Astrocyte (in vitro differentiated cells and primary cell): ENCODE measurements at regions not wholly inside any gene's neighbourhood (a gene's known extent, or its start where the extent isn't known, plus 50 kb on each side); places are given as distances from the start of the nearest gene placed in this dataset.

Experiments
- DNase-seq: peaks from one replicate; pipeline ENCODE4 v3.0.0-alpha.2; 2010; ENCODE audit warnings: low read depth
- FAIRE-seq: peaks from 2 replicates; lab custom pipeline; 2011; peaks lifted over from hg19 to GRCh38; lab: Jason Lieb, UNC
- H2AFZ ChIP-seq: 2 replicates; pipeline ENCODE4 v1.6.0; 2012; ENCODE audit warnings: low read depth, low read length, inconsistent platforms
- H3K27ac ChIP-seq: 2 replicates; pipeline ENCODE4 v1.5.1; 2011; ENCODE audit warnings: low read depth, low read length, inconsistent platforms
- H3K27me3 ChIP-seq: 2 replicates; pipeline ENCODE4 v1.6.0; 2011; ENCODE audit warnings: low read length, inconsistent platforms; ENCODE audit not compliant: insufficient read depth
- H3K36me3 ChIP-seq: 2 replicates; pipeline ENCODE4 v1.5.1; 2011; ENCODE audit warnings: low read length, inconsistent platforms; ENCODE audit not compliant: insufficient read depth
- H3K4me1 ChIP-seq: 2 replicates; pipeline ENCODE4 v1.5.1; 2011; ENCODE audit warnings: low read length, inconsistent platforms; ENCODE audit not compliant: insufficient read depth
- H3K4me2 ChIP-seq: 2 replicates; pipeline ENCODE4 v1.6.0; 2012; ENCODE audit warnings: low read length, inconsistent platforms
- H3K4me3 ChIP-seq: 2 replicates; pipeline ENCODE4 v1.5.1; 2011; ENCODE audit warnings: low read depth, mild to moderate bottlenecking, low read length, inconsistent platforms; ENCODE audit not compliant: insufficient read depth
- H3K79me2 ChIP-seq: 2 replicates; pipeline ENCODE4 v1.6.0; 2012; ENCODE audit warnings: mild to moderate bottlenecking, low read length, inconsistent platforms; ENCODE audit not compliant: insufficient read depth
- H3K9ac ChIP-seq: 2 replicates; pipeline ENCODE4 v1.6.0; 2012; ENCODE audit warnings: mild to moderate bottlenecking, low read length, inconsistent platforms
- H3K9me3 ChIP-seq: 2 replicates; pipeline ENCODE4 v1.5.1; 2012; ENCODE audit warnings: low read depth, mild to moderate bottlenecking, low read length, inconsistent platforms; ENCODE audit not compliant: insufficient read depth
- H4K20me1 ChIP-seq: 2 replicates; pipeline ENCODE4 v1.6.0; 2012; ENCODE audit warnings: low read length, inconsistent platforms; ENCODE audit not compliant: insufficient read depth
- H3K27ac Mint-ChIP-seq: one replicate; pipeline ENCODE4 v1.8.0; 2021; ENCODE audit warnings: mild to moderate bottlenecking, mixed read lengths; ENCODE audit not compliant: unreplicated experiment
- H3K27me3 Mint-ChIP-seq: one replicate; pipeline ENCODE4 v1.8.0; 2021; ENCODE audit warnings: low read depth, mixed read lengths; ENCODE audit not compliant: unreplicated experiment
- H3K36me3 Mint-ChIP-seq: one replicate; pipeline ENCODE4 v1.8.0; 2021; ENCODE audit warnings: low read depth, mixed read lengths; ENCODE audit not compliant: unreplicated experiment
- H3K4me1 Mint-ChIP-seq: one replicate; pipeline ENCODE4 v1.8.0; 2021; ENCODE audit warnings: low read depth, mixed read lengths; ENCODE audit not compliant: unreplicated experiment
- H3K4me3 Mint-ChIP-seq: one replicate; pipeline ENCODE4 v1.8.0; 2021; ENCODE audit warnings: mild to moderate bottlenecking, moderate library complexity, mixed read lengths; ENCODE audit not compliant: unreplicated experiment
- H3K9me3 Mint-ChIP-seq: one replicate; pipeline ENCODE4 v1.8.0; 2021; ENCODE audit warnings: mild to moderate bottlenecking, mixed read lengths; ENCODE audit not compliant: unreplicated experiment
- EZH2 ChIP-seq: IDR thresholded peaks from 2 replicates; pipeline ENCODE4 v1.6.1; 2012; ENCODE audit warnings: mild to moderate bottlenecking, low read length, inconsistent platforms; ENCODE audit not compliant: insufficient read depth
- TF ChIP-seq, protein P1 (sequence below): IDR thresholded peaks from 2 replicates; pipeline ENCODE4 v1.5.1; 2011; ENCODE audit warnings: low read depth, mild to moderate bottlenecking, inconsistent platforms, low read length, moderate library complexity; ENCODE audit not compliant: insufficient read depth

DNA sequence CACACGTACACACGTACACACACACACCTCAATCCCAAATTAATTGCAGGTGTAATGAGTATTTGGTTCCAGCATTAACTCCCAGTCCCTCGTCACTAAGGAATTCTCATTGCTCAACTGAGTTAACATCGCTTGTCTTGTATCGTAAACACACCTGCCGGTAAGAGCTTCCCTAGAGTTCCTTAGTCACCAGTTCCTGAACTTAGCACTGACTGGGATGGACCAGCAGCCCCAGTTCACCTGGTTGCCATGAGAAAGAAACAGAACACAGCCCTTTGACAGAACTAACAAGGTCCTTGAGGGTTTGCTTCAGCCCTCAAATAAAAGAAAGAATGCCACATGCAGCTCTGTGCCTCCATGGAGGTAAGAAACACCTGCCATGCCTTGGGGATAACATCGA is 66.3 kb upstream of the SLCO3A1 start:
- H3K27me3 ChIP-seq: no peaks in the 10 kb centered on the region
- Mint-ChIP-seq H3K9me3 (peaks cover 6% of the 10 kb centered on the region), H3K4me3 (no peak overlapping the region), H3K27me3 (peaks cover 11% of the 10 kb centered on the region), H3K27ac (no peak overlapping the region), H3K4me1 (no peaks in the 10 kb centered on the region), H3K36me3 (no peaks in the 10 kb centered on the region)
- H3K4me1 ChIP-seq: no peaks in the 10 kb centered on the region
- H3K9ac ChIP-seq: no peak overlapping the region
- H3K9me3 ChIP-seq: no peaks in the 10 kb centered on the region
- H2AFZ ChIP-seq: no peak overlapping the region
- DNase-seq: no peak
- H4K20me1 ChIP-seq: no peaks in the 10 kb centered on the region
- FAIRE-seq: no peak
- TF ChIP-seq, protein P1, sequence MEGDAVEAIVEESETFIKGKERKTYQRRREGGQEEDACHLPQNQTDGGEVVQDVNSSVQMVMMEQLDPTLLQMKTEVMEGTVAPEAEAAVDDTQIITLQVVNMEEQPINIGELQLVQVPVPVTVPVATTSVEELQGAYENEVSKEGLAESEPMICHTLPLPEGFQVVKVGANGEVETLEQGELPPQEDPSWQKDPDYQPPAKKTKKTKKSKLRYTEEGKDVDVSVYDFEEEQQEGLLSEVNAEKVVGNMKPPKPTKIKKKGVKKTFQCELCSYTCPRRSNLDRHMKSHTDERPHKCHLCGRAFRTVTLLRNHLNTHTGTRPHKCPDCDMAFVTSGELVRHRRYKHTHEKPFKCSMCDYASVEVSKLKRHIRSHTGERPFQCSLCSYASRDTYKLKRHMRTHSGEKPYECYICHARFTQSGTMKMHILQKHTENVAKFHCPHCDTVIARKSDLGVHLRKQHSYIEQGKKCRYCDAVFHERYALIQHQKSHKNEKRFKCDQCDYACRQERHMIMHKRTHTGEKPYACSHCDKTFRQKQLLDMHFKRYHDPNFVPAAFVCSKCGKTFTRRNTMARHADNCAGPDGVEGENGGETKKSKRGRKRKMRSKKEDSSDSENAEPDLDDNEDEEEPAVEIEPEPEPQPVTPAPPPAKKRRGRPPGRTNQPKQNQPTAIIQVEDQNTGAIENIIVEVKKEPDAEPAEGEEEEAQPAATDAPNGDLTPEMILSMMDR: no peak
- H3K27ac ChIP-seq: no peak overlapping the region
- no peak overlapping the region for H3K4me2 ChIP-seq
- no peaks in the 10 kb centered on the region for H3K36me3 ChIP-seq
- no peaks in the 10 kb centered on the region for H3K79me2 ChIP-seq
- H3K4me3 ChIP-seq: no peak overlapping the region

DNA sequence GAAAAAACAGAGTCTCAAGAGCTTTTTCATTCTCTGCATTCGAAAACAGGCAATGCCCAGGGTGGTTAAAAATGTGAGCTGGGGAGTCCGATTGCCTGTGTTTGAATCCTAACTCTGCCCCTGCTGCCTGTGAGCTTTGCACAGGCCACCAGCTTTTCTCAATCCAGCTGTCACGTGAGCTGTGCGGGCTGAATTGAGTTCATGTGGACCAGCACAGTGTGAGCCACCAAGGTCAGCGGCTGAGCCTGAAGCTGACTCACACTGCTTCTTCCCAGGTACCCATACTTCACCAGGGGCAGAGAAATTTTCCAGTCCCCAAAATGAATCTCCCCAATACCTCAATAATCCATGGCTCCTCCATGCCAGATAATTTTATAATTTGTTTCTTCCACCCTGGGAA is 64.4 kb upstream of the SLCO3A1 start:
- Histone ChIP-seq H3K36me3 (no peaks in the 10 kb centered on the region), H3K9me3 (no peaks in the 10 kb centered on the region), H3K27me3 (no peaks in the 10 kb centered on the region), H2AFZ (no peak overlapping the region), H3K4me1 (no peaks in the 10 kb centered on the region), H3K4me3 (no peak overlapping the region), H3K27ac (no peak overlapping the region), H3K4me2 (no peak overlapping the region), H3K79me2 (no peaks in the 10 kb centered on the region), H4K20me1 (no peaks in the 10 kb centered on the region), H3K9ac (no peak overlapping the region)
- TF ChIP-seq, protein P1: no peak
- no peak for TF ChIP-seq EZH2
- no peak for FAIRE-seq
- H3K27me3 Mint-ChIP-seq: peaks cover 9% of the 10 kb centered on the region
- no peak overlapping the region for H3K4me3 Mint-ChIP-seq
- no peak overlapping the region for H3K27ac Mint-ChIP-seq
- H3K4me1 Mint-ChIP-seq: no peaks in the 10 kb centered on the region
- no peak for DNase-seq
- H3K36me3 Mint-ChIP-seq: no peaks in the 10 kb centered on the region
- peaks cover 6% of the 10 kb centered on the region for H3K9me3 Mint-ChIP-seq

DNA sequence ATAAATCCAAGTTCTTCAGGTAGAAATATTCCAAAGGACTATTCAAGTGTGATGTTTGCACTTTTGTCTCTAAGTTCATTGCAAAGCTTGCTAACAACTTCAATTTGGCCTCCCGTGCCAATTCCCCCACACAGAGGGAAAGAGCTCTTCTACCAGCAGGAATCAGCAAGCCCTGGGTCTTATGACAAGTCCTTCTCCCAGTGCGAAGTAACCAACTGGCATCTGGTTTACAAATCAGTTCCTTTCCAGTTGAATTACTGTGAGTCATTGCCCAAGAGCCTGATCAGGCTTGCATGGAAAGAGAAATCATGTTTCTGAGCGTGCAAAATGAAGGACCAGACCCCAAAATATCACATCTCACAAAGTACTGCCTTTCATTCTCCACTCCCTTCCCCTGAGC is 62.7 kb upstream of the SLCO3A1 start:
- Histone ChIP-seq H4K20me1 (no peaks in the 10 kb centered on the region), H3K4me2 (no peak overlapping the region), H3K4me3 (no peak overlapping the region), H3K27me3 (no peaks in the 10 kb centered on the region), H2AFZ (no peak overlapping the region), H3K9me3 (no peaks in the 10 kb centered on the region), H3K36me3 (no peaks in the 10 kb centered on the region), H3K9ac (no peak overlapping the region), H3K79me2 (no peaks in the 10 kb centered on the region), H3K27ac (no peak overlapping the region), H3K4me1 (no peaks in the 10 kb centered on the region)
- H3K27me3 Mint-ChIP-seq: peaks cover 5% of the 10 kb centered on the region
- FAIRE-seq (no peak), DNase-seq (no peak)
- no peaks in the 10 kb centered on the region for H3K4me1 Mint-ChIP-seq
- peaks cover 2% of the 10 kb centered on the region for H3K9me3 Mint-ChIP-seq
- H3K27ac Mint-ChIP-seq: no peak overlapping the region
- no peak overlapping the region for H3K4me3 Mint-ChIP-seq
- no peak for TF ChIP-seq EZH2
- TF ChIP-seq, protein P1: no peak
- H3K36me3 Mint-ChIP-seq: no peaks in the 10 kb centered on the region
